ENCODE measurements at regions not wholly inside any gene's neighbourhood (a gene's known extent, or its start where the extent isn't known, plus 50 kb on each side); places are given as distances from the start of the nearest gene placed in this dataset.
"Not testable (repeated sequence)": the region's sequence is repeated elsewhere in the genome, so short reads cannot be mapped to it uniquely, and the experiment has no call there.

- DNase-seq (ENCODE audit: low spot score), result not testable (repeated sequence)
Observed at GRCh38 chr12:9422689-9423088, 185.0 kb downstream of the KLRB1 start.

GRCh38 chr12:9421520-9422086 lies 186.1 kb downstream of the KLRB1 start:
- DNase-seq (ENCODE audit: low spot score), result not testable (repeated sequence)

- DNase-seq (ENCODE audit: low spot score), result not testable (repeated sequence)
Observed at GRCh38 chr12:9420817-9421519, 186.7 kb downstream of the KLRB1 start.

- not testable (repeated sequence) for DNase-seq (ENCODE audit: low spot score)
Observed at GRCh38 chr12:9418669-9419041, 189.1 kb downstream of the KLRB1 start.

- not testable (repeated sequence) for DNase-seq (ENCODE audit: low spot score)
Observed at GRCh38 chr12:9417947-9418668, 189.6 kb downstream of the KLRB1 start.

GRCh38 chr12:9417341-9417740 lies 190.4 kb downstream of the KLRB1 start:
- not testable (repeated sequence) for DNase-seq (ENCODE audit: low spot score)

GRCh38 chr12:9416346-9416745 lies 191.4 kb downstream of the KLRB1 start:
- DNase-seq (ENCODE audit: low spot score), result not testable (repeated sequence)

- DNase-seq (ENCODE audit: low spot score), result not testable (repeated sequence)
Observed at GRCh38 chr12:9415898-9416297, 191.8 kb downstream of the KLRB1 start.

- DNase-seq (ENCODE audit: low spot score), result not testable (repeated sequence)
Observed at GRCh38 chr12:9413862-9414261, 193.9 kb downstream of the KLRB1 start.

- DNase-seq (ENCODE audit: low spot score), result not testable (repeated sequence)
Observed at GRCh38 chr12:9412459-9412858, 195.3 kb downstream of the KLRB1 start.

- DNase-seq (ENCODE audit: low spot score), result peak; percentile 52
Observed at GRCh38 chr12:9411616-9412268, 196.0 kb downstream of the KLRB1 start.

GRCh38 chr12:9407425-9407748 lies 199.2 kb upstream of the PZP start:
- not testable (repeated sequence) for DNase-seq (ENCODE audit: low spot score)

- TF ChIP-seq CTCF (IDR thresholded peaks at IDR 0.05; ENCODE audit: extremely low read depth, missing control alignments), result no peak
- DNase-seq (ENCODE audit: low spot score), result no peak
Observed at GRCh38 chr12:9406564-9407424, 198.6 kb upstream of the PZP start.
